GM19025 (cell line): ENCODE measurements at regions not wholly inside any gene's neighbourhood (a gene's known extent, or its start where the extent isn't known, plus 50 kb on each side); places are given as distances from the start of the nearest gene placed in this dataset.
"Not testable (repeated sequence)": the region's sequence is repeated elsewhere in the genome, so short reads cannot be mapped to it uniquely, and the experiment has no call there.

ENCODE experiments used
- ATAC-seq: cut with Tn5 transposase; IDR thresholded peaks from one replicate; pipeline ENCODE4 v1.9.1; 2021; ENCODE audit warnings: mild to moderate bottlenecking, low read depth, moderate library complexity; ENCODE audit not compliant: unreplicated experiment

DNA sequence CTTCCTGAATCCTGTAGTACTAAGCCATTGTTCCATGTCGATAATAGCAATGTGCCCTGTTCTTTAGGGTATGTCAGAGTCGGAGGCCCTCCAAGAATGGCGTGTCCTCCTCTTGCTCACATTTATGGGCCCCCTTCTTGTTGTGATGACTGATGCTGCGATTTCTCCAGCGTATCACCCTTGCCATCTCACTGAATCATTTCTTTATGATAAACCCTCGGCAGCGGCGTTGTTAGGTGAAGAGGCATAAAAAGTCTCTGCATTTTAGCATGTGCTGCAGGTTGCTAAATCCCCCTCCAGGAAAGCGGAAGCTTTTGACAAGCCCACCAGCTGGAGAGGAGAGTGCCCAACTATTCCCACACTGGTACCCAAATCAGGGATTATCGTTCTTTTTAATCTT lies 1045.3 kb downstream of the BRD1 start:
- ATAC-seq, result no peak

- no peak for ATAC-seq
Measured at GRCh38 chr22:48781868-48782267, 1045.8 kb downstream of the BRD1 start.

- no peak for ATAC-seq
Measured at GRCh38 chr22:48781391-48781790, 1046.3 kb downstream of the BRD1 start.

GRCh38 chr22:48780597-48781277 lies 1046.9 kb downstream of the BRD1 start:
- no peak for ATAC-seq

- ATAC-seq, result no peak
Measured at GRCh38 chr22:48779661-48780596, 1047.7 kb downstream of the BRD1 start.

DNA sequence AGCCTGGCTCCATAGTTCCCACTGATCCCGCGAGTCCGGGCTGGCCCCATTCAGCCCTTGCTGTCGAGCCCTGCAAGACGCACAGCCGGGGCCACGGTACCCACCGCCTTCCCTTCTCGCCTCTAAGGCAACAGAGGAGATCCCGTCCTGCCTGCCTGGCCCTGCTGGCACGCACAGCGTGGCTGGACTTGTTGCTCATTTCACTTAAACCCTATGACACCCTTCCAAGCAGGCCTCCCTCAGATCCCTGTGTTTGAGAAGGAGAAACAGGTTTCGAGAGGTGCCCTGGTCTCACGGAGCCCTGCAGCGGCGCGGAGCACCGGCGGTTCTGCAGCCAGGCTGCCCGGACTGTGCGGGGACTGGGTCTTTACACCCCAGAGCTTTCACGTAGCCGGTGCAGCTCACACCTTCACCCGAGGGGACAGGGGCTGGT lies 1048.4 kb downstream of the BRD1 start:
- no peak for ATAC-seq

- ATAC-seq, result no peak
Measured at GRCh38 chr22:48778308-48779195, 1049.1 kb downstream of the BRD1 start.

DNA sequence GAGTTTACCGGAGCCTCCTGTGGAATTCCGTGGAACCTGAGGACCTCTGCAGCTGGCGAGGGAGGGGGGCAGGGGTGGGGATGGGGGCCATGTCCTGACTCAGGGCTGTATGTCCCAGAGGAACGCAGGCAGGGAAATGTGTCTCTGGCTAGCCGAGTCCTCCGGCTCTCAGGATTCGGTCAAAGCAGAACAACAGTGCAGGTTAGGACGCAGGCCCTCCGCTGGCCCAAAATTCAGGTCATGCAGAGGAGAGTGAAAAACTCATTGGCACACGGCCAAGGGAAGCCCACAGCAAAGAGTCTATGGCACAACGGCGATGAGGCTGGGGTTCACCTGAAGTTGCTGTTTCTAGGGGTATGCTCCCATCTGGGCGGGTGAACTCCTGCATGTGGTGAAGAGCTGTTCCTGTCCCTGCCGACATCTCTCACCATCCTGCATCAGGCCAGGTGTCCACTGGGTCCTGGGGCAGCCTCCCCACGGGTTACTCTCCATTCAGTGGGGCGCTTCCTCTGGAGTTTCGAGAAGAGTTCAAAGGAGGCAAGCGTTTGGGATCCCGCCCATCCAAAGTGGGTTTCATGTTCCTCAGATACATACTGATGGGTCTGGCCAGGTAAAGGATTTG lies 1055.3 kb downstream of the BRD1 start:
- no peak for ATAC-seq

DNA sequence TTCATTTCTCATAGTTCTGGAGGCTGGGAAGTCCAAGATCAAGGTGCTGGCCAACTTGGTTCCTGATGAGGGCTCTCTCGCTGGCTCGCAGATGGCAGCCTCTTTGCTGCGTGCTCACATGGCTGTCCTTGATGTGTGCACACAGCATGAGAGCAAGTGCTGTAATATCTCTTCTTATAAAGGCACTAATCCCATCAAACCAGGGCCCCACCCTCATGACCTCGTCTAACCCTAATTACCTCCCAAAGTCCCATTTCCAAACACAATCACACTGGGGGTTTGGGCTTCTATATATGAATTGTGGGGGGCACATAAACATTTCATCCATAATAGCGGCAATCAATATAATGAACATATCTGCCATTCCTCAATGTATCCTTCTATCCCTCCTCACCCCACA lies 1062.1 kb downstream of the BRD1 start:
- ATAC-seq, result no peak

GRCh38 chr22:48761546-48761945 lies 1066.1 kb downstream of the BRD1 start:
- no peak for ATAC-seq

GRCh38 chr22:48760481-48761390 lies 1066.9 kb downstream of the BRD1 start:
- no peak for ATAC-seq

DNA sequence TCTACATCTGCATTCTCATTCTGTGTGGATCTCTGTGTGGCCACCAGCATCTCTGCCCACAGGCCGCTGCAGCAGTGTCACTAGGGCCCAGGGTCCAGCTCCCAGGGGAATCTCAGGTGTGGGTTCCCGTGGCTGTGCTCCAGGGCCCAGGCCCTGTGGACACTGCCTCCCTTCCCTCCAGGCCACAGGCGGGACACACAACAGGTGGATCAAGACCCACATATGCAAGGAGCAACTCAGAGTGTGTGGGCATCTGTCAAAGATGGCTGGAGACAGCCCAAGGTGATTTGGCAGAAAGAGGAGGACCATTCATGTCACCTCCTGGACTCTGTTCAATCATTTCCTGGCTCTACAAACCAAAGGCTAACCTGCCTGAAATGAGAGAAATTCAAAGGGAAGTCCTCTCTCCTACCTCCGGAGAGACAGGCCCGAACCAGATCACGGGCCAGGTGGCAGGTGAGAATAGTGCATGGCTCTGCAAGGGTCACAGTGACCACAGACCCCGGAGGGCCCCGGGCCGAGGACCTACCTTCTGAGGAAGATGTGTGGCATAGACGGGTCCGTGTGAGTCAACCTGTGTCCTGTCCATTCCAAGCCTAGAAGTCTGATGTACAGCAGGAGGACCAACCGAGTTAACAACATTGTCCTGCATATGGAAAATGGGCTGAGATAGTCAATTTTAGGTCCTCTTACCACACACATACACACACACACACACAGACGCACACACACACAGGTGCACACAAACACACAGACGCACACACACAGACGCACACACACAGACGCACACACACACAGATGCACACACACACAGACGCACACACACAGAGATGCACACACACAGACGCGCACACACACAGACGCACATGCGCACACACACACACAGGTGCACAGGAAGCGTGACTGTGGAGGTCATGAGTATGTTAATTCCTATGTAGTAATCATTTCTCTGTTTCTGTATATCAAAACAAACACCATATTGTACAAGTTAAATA lies 1068.5 kb downstream of the BRD1 start:
- no peak for ATAC-seq

DNA sequence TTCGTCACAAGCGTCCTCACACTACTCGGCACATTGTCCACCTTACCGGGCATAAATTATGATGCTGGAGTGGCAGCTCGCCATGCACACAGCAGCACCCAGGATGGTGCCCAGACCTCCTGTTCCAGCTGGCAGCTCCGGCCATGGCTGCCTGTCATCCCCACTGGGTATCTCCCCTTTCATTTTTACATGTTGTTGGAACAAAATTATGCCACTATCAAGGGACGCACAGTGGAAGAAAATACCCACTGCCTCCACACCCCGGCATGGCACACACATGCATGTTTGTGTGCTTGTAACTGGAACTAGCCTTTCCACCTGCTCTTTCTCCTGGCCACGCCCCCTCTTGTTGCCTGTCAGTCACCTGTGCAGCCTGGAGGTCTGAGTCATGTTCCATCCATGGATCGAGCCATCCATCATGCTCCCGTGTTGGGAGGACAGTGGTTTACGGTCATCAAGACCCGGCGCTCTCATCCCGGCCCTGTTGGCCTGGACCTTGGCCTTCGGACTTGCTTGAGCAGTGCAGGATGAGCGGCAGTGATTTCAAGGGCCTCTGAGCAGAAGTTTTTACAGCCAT lies 1069.6 kb downstream of the BRD1 start:
- no peak for ATAC-seq

- ATAC-seq, result no peak
Measured at GRCh38 chr22:48757581-48757980, 1070.1 kb downstream of the BRD1 start.

- not testable (repeated sequence) for ATAC-seq
Measured at GRCh38 chr22:48757135-48757534, 1070.5 kb downstream of the BRD1 start.

DNA sequence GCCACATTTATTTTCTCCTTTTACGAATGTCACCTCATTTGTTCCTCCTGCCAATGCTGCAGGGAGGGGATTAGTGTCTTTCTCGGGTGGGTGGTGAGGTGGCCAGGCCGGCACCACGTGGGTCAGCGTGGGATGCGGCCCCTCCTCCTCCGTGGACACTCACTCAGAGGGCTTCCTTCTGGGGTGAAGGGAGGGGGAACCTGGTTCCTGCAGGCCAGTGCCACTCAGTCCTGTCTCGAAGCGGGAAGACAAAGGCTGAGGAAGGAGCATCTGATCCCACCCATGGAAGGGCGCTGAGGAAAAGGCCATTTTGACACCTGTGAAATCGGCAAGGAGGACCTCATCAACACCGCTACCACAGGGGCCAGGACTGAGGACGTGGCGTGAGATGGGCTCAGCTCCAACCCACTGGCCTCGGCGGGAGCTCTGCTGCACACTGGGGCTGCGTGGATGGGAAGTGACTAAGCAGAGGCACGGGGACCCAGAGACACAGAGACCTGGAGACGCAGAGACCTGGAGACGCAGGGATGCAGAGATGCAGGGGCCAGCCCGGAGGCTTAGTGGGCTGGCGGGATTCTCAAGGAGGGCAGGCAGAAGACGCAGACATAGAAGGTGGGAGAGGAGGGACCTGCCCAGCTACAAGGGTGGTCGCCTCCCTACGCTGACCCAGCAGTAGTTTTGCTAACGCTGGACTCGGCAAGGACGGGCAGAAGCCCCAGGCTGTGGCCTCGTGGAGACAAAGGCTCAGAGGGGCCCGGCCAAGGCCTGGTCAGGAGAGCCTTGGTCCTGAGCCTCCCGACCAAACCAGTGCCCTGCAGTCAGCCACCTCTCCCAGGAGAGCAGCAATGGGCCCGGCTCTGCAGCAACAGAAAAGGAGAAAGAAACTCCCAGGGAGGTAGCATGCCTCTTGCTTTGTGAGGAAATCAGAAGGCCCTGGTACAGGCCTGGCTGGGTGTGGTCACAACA lies 1071.2 kb downstream of the BRD1 start:
- ATAC-seq, result no peak
